ENCODE measurements at regions not wholly inside any gene's neighbourhood (a gene's known extent, or its start where the extent isn't known, plus 50 kb on each side); places are given as distances from the start of the nearest gene placed in this dataset.
"Not testable (repeated sequence)": the region's sequence is repeated elsewhere in the genome, so short reads cannot be mapped to it uniquely, and the experiment has no call there.

DNA sequence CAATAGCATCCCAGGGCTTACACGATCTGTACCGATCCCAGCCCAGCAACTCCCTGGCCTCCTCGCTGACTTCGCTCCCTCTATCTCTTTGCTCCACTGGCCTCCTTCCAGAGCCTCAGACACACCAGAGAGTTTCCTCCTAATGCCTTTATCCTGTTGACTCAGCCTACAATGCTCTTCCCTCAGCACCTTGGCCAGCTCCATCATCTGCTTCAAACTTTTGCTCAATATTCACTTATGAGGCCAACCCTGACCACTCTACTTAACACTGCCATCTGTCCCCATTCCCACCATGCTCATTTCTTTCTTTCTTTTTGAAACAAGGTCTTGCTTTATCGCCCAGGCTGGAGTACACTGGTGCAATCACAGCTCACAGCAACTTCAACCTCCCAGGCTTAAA, 180.9 kb downstream of the CEP170 start:
- DNase-seq (ENCODE audit: low spot score): not testable (repeated sequence)

DNA sequence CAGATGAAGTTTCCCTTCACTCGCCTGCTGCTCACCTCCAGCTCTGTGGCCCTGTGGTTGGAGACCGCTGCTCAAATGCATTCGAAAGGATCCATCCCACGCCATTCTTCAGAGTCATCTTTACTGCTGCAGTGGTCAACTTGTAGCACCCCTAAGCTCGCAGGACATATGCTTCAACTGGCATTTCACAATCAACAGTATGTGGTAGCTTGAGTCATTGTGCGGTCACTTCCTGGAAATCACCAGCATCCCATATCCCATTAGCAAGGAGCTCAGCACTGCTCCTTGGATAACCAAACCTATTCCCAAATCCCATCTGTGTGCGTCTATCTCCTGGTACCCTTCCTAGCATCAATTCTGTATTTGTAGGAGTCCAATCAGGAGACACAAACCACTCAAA, 188.0 kb downstream of the CEP170 start:
- DNase-seq (ENCODE audit: low spot score): not testable (repeated sequence)

DNA sequence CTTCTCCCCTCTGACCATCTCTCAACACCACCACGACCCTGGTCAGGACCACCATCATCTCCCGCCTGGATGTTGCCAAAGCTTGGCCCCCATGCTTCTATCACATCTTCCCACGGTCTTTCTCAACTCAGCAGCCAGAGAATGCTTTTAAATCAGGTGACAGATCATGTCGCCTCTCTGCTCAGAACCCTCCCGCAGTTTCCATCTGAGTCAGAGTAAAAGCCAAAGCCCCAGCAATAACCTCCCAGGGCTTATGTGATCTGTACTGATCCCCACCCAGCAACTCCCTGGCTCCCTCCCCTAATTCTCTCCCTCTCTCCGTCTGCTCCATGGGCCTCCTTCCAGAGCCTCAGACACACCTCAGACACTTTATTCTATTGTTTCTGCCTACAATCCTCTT, 193.1 kb downstream of the CEP170 start:
- DNase-seq (ENCODE audit: low spot score): not testable (repeated sequence)

DNA sequence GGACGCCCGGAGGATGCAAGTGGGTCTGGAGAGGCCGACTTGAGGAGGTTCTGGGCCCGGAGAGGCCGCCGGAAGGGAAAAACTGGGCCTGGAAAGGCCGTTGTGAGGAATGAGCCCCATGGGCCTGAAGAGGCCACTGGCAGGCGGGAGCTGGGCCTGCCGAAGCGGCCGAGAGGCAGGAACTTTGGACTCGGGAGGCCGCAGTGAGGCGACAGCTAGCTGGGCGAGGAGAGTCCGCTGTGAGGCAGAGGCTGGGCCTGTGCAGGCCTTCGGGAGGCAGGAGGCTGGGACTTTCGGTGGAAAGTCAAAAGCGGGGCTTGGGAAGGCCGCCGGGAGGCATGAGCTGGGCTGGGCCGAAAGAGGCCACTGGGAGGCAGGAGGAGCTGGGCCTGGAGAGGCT, 199.6 kb downstream of the CEP170 start:
- not testable (repeated sequence) for DNase-seq (ENCODE audit: low spot score)

DNA sequence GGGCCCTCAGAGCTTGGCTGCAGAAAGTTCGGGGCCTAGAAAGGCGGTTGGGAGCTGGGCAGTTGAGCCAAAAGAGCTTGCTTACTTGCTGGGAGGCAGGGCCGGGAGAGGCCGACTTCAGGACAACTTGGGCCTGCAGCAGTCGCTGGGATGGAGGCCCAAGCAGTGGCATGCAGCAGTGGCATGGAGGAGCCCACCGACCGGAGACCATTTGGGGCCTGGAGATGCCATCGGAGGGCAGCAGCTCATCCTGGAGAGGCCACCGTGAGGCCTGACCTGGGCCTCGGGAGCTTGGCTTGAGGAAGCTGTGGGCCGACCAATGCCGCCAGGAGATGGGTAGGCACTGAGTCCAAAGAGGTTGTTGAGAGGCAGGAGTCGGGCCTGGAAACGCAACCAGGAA, 200.0 kb downstream of the CEP170 start:
- not testable (repeated sequence) for DNase-seq (ENCODE audit: low spot score)

DNA sequence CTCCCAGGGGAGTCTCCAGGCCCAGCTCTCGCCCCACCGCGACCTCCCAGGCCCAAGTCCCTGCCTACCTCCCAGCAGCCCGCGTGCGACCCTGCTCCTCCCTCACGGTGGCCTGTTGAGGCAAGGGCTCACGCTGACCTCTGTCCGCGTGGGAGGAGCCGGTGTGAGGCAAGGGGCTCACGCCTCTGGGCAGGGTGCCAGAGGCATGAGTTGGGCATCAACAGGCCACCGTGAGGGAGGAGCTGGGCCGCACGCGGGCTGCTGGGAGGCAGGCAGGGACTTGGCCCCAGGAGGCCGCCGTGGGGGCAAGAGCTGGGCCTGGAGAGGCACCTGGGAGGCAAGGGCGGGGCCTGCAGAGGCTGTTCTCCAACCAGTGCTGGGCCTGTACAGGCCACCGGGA, 200.4 kb downstream of the CEP170 start:
- DNase-seq (ENCODE audit: low spot score): not testable (repeated sequence)

DNA sequence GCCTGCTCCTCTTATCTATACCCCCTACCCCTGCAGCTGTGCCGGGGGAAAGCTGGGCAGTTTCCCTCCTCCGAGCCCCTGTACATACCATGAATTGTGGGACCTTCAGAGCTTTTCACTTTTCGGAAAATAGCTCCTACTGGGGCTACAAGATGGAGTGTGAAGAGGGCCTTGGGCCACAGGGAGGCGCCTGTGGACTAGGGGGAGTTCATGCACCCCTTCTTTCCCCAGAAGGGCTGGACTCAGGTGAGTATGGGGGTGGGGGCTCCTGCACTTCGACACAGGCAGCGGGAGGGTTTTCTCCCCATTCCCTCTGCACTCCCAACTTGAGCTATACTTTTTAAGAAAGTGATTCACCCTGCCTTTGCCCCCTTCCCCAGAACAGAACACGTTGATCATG, 202.0 kb downstream of the CEP170 start:
- DNase-seq (ENCODE audit: low spot score): not testable (repeated sequence)

DNA sequence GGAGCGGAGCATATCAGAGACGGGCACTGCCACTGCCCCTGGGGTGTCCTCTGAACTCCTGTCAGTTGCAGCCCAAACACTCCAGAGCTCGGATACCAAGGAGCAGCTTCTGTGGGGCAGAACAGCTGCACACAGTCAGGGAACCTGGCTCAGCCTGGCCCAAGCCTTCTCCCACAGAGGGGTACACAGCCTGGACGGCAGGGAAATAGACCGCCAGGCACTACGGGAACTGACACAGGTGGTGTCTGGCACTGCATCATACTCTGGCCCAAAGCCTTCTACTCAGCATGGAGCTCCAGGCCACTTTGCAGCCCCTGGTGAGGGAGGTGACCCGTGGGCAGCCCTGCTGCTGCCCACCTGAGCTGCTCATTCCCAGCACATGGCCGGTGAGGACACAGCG, 204.5 kb downstream of the CEP170 start:
- not testable (repeated sequence) for DNase-seq (ENCODE audit: low spot score)

DNA sequence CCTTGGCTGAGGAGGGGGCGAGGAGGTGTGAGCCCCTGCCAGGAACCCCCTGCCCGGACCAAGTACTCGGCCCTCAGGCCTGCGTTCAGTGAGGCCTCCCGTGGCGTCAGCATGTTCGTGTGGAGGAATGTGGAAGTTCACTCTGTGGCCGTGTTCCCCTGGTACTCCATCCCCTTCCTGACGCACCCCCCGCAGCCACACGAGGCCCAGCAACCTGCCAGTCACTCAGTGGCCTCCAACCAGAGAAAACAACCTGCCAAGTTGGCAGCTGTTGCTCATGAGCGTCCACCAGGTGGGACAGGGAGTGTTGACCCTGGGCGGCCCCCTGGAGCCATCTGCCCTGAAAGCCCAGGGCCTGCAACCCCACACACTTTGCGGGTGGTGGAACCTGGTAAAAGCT, 205.4 kb downstream of the CEP170 start:
- not testable (repeated sequence) for DNase-seq (ENCODE audit: low spot score)

DNA sequence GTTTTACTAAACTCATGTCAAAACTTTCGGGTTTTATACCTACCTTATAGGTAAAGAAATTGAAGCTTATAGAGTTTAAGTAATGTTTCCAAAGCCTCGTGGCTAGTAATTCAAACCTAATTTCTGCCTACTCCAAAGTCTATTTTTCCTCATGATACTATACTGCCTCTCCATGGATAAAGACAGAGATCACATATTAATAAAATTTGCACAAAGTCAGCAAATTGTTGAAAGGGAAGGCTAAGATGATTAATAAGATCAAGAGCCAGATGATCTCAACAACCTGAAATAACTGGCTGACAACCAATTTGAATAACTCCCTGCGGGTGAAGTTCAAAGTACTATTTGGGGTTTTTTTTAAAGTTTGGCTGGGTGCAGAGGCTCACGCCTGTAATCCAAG, 233.7 kb downstream of the CEP170 start:
- not testable (repeated sequence) for DNase-seq (ENCODE audit: low spot score)

DNA sequence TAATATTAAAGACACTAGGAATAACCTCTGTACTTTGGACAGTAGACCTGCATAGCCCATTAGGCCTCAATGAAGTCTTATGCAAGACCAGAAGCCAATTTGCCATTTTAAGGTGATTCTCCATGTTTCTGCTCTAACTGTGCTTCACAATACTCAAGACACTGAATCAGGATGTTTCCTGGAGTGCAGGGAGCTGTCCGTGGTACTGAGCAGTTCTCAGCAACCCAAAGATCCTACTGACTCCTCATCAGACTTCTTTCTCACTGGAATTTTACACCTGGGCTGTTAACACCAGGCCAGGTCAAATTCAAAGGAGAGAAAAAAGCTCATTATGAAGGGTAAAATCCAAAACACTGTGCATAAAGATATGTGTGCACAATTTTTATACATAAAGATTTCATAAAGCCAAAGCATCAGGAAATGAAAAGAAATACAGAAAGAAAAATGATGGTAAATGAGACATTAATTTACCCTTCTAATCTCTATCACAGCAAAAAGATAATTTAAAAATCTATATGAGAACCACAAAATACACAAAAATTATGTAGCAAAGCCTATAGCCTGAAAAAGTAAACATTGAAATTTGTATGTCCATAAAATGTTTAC, 235.9 kb downstream of the CEP170 start:
- DNase-seq (ENCODE audit: low spot score): not testable (repeated sequence)

DNA sequence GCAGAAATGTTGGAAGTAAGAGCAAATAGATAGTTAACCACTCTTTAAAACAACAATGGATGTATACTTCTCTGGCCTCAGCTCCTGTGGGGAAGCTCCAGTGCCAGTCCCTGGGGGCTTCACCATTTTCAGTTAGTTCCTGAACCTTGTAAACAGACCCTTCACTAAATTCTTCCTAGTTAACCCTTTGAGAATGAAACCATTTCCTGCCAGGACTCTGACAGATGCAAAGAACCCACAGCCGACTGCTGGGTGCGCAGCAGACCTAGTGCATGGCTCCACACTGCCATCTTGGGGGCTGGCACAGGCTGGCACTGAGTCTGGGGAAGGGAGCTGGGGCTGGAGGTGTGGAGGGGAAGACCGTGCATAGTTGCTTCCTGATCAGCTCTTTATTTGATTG, 244.4 kb downstream of the CEP170 start:
- DNase-seq (ENCODE audit: low spot score): not testable (repeated sequence)

DNA sequence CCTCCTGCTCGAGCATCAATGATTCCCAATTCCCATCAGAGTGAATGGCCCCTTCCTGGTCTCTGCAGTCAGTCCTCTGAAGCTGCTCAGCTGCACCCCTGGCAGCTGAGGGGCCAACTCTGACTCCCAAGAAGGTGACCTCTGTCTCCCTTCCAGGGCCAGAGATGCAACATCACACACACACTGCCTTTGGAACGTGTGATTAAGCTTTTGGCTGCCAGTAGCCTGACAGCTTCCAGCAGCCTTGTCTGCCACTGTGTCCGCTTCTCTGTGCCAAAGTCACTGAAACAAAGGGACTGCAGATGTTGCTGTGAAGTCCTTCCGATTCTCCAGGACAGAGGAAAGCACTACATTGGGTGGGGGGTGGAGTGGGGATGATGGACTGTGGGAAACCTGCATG, 254.1 kb downstream of the CEP170 start:
- not testable (repeated sequence) for DNase-seq (ENCODE audit: low spot score)

DNA sequence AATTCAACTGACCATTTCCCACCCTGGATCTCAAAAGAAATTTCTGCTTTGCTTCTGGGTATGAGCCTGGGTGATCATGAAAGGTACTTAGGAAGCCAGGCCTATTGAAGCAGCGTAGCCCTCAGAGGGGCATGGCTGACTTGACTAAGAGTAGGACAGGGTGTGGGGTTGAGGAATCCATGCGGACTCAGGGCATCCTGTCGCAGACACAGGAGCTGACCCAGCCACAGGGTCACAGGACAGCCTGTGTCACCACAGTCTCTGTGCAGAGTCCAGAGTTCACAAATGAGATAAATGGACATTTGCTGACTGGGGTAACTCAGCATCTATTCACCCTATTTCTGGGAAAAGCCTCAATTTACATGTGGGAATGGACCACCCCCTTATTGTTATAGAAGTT, 262.3 kb downstream of the CEP170 start:
- not testable (repeated sequence) for DNase-seq (ENCODE audit: low spot score)

DNA sequence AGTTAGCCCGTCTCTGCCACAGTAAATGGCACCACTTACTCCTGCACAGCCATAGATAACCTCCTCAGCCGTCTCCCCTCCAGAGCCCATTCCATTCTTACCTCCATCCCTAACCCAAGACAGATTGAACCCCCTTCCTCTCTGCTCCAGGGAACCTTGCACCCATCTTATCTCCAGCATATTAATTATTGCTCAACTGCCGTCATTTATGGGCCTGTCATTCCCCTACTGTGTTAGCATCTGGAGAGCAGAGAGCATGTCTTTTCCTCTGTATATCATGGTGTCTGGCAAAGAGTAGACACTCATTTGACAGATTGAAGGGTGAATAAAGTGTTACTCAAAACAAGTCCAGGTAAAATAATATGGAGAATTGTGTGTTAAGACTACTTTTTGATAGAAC, 270.0 kb downstream of the CEP170 start:
- not testable (repeated sequence) for DNase-seq (ENCODE audit: low spot score)

DNA sequence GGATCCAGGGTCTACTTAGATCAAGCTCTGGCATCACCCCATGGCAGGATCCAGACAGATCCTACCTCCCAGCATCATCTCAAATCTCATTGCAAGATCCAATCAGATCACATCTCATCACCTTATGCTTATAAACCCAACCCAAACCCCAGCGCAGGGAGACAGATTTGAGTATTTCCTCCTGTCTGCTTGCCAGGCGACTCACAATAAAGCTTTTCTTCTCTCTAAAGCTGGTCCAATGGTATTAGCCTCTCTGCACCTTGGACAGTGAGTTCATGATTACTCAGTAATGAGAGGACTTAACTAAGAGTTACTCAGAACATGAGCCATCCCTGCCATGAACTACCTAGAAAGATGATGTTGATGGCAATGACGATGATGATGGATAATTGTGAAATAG, 281.7 kb downstream of the CEP170 start:
- DNase-seq (ENCODE audit: low spot score): not testable (repeated sequence)

DNA sequence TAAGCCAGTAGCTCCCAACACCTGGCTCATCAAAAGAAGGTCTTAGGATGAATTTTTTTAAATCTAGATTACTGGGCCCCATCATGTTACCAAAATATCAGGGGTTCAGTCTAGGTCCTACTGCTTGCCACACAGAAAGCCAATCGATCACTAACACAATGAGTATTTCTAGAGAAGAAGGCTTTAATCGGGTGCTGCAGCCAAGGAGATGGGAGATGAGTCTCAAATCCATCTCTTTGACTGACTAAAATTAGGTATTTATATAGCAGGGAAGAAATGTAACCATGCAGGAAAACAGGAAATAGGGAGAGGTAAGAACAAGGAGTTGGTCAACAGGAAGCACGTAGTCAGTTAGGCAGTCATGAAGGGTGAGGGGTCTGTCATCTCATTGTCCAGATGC, 288.2 kb downstream of the CEP170 start:
- DNase-seq (ENCODE audit: low spot score): no peak

DNA sequence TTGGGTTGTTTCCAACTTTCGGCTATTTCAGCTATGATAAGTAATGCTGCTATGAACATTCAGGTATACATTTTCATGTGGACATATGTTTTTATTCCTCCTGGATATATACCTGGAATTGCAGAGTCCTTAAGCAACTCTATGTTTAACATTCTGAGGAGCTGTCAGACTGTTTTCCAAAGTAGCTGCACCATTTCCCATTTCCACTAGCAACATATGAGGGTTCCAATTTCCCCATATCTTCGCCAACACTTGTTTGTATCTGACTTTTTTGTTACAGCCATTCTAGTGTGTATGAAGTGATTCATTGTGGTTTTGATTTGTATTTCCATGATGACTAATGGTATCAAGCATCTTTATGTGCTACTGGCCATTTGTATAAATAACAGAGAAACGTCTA, 295.7 kb downstream of the CEP170 start:
- not testable (repeated sequence) for DNase-seq (ENCODE audit: low spot score)

DNA sequence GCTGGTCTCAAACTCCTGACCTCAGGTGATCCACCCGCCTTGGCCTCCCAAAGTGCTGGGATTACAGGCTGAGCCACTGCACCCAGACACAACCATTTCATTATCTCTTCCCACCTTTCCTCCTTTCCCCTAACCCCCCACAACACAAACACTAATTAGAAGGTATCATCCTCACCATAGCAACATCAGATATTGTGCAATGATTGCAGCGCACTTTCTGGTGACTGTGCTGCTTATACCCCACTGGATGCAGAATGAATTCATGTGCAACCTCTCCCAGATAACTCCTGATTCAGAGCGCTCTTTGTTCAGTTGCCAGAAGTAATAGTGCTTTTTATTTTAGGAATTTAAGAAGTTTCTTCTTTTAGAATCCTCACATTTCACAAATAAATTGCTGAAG, 300.1 kb downstream of the CEP170 start:
- DNase-seq (ENCODE audit: low spot score): not testable (repeated sequence)

DNA sequence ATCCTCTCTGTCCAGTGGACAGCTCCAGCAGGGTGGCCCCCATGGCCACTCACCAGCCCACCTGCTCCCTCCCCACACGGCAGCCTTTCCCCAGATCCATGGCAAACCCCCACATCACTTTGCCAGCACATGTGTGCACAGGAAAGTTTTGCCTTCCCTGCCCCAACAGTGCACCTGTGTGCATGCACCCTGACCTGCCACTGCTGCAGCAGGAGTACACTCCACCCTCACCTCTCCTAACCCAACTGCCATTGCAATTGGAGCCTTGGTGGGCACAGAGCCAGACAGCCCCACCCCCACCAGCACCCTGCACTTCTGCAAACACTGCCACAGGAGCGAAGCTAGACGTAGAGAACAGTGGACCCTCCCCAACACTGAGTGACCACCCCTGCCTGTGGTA, 308.9 kb downstream of the CEP170 start:
- DNase-seq (ENCODE audit: low spot score): no peak

DNA sequence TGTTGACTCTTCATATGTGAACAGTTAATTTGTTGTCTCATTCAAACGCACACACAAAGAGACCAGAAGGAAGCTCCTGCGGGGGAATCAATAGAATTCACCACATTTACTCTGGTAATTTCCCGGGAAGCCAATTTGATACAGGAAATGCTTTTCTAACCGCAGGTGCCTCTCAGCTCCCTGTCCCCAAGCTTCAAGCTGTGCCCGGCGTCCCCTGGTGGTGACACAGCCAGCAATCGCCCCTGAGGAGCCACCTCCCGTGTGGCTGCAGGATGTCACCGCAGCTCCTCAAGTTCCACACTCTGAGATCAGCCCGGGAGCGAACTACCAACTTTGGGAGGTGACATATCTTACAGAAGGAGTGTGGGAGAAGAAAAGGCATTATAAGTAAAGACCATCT, 318.4 kb downstream of the CEP170 start:
- peak; percentile 32 for DNase-seq (ENCODE audit: low spot score)

DNA sequence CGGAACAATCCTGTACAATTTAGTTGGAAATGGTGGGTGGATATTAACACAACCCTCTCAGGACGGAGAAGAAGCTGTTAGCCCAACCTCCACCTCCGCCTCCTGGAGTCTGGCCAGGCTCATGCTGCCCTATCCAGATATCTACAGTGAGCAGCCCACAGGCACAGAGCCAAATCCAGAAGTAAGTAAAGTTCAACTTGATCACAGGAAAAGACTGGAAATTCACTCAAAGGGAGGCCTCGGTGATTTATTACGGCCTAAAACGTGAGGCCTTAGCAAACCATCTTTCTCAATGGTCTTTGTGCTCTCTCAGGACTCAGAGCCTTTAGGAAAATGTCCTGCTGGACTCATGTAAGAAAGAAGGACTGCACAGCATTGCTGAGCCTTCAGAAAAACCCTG, 330.4 kb downstream of the CEP170 start:
- not testable (repeated sequence) for DNase-seq (ENCODE audit: low spot score)

DNA sequence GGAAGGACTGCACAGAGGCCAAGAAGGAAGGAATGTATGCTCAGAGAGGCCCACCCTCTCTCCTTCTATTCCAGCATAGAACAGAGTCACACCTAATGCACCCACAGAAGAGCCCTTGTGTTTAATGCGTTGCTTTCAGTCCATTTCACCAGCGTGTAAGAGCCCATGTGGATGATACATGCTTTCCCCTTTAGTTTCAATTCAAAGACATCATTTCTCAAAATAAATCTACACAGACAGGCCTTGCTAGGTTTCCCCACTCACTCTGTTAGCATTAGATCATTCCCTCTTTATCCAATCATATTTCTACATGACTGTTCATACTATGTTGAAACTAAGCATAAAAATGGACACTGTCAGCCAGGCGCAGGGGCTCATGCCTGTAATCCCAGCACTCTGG, 331.5 kb downstream of the CEP170 start:
- not testable (repeated sequence) for DNase-seq (ENCODE audit: low spot score)

DNA sequence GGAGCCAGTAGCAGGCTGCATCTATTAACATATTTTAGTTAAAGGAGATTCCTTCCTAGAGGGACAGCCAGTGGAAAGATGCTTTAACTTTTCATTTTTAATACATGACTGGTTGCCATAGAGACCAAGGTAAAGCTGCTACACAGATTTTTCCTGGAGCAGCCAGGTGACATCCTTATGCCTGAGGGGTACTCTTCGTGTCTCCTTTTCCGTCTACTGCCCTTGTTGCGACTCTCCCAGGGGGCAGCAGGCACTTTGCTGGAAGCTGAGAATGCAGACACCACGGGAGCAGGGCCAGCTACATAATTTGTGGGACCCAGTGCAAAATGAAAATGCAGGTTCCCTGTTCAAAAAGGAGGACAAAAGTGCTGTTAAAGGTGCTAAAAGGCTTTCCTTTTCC, 340.4 kb downstream of the CEP170 start:
- DNase-seq (ENCODE audit: low spot score): not testable (repeated sequence)
